ENCODE measurements at regions not wholly inside any gene's neighbourhood (a gene's known extent, or its start where the extent isn't known, plus 50 kb on each side); places are given as distances from the start of the nearest gene placed in this dataset.

DNA sequence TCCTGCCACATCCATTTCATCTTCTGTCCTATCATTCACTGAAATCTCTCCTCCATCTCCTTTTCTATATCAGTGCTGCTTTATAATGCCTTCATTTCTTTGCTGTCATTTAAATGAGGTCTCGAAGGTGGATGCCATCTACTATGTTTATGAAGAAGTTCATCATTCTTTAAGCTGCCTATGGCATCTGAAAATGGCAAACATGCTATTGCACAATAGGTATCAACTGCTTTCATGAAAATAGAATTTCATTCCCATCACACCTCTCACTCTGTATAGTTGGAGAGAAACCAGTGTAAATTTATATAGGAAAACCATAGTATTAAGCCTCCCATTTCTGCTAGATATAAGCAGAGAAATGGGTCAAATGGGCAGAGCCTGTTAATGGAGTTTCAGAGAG, 100.2 kb downstream of the FGF9 start:
- H3K27ac ChIP-seq = no peak overlapping the region
- TF ChIP-seq ZFX (IDR thresholded peaks at IDR 0.05; ENCODE audit: borderline replicate concordance) = no peak
- TF ChIP-seq, protein P1, sequence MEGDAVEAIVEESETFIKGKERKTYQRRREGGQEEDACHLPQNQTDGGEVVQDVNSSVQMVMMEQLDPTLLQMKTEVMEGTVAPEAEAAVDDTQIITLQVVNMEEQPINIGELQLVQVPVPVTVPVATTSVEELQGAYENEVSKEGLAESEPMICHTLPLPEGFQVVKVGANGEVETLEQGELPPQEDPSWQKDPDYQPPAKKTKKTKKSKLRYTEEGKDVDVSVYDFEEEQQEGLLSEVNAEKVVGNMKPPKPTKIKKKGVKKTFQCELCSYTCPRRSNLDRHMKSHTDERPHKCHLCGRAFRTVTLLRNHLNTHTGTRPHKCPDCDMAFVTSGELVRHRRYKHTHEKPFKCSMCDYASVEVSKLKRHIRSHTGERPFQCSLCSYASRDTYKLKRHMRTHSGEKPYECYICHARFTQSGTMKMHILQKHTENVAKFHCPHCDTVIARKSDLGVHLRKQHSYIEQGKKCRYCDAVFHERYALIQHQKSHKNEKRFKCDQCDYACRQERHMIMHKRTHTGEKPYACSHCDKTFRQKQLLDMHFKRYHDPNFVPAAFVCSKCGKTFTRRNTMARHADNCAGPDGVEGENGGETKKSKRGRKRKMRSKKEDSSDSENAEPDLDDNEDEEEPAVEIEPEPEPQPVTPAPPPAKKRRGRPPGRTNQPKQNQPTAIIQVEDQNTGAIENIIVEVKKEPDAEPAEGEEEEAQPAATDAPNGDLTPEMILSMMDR (IDR thresholded peaks at IDR 0.05) = no peak

DNA sequence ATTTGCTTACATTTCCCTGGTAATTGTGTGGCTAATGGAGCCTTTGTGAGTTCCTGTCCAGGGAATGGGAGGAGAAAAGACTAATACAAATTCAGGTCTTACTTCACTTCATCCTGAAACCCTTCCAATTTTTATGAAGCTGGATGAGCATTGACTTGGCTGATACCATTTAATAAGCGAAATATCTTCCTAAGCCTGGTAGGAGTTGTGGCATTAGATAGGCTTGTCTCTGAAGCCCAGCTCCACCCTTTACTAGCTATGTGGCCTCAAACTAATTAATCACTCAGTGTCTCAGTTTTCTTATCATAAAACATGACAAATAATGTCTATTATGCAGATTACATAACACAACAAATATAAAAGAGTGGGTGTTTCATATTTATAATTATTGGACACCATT, 106.3 kb downstream of the FGF9 start:
- no peak for TF ChIP-seq ZFX (IDR thresholded peaks at IDR 0.05; ENCODE audit: borderline replicate concordance)
- TF ChIP-seq, protein P1 (IDR thresholded peaks at IDR 0.05) = no peak
- no peak overlapping the region for H3K27ac ChIP-seq

DNA sequence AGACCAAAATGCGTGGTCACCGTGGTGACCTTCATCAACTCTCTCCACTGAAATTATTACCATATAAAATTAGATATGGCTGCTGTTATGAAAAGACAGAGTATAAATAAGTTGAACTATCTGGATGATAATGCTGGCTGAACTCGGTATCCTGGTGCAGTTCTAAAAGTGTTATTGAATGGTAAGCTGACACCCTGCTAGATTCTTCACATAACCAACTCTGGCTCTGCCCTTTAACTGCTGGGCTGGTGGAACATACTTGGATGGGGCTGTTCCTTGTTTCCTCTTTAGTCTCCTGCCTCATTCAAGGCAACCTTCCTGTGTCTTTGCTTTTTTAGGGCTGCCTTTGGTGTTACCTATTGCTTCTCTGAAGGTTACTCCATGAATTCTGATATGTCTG, 106.9 kb downstream of the FGF9 start:
- no peak overlapping the region for H3K27ac ChIP-seq
- TF ChIP-seq, protein P1 (IDR thresholded peaks at IDR 0.05) = no peak
- no peak for TF ChIP-seq ZFX (IDR thresholded peaks at IDR 0.05; ENCODE audit: borderline replicate concordance)

DNA sequence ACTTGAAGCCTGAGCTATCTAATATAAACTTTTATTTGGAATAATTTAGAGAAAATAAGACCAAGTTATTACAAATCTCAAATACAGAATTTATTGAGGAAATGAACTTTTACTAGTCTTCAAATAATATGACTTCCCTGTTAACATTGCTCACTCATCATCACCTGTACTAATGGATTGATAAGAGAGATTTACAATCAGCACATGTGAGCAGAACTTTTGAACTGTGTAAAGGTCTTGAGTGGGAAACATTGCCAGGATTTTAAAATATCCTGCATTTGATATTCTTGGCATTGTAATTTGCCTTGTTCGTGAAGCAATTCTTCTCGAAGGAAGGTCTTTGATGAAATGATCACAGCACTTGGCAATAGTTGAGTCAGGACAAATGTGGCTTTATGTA, 111.9 kb downstream of the FGF9 start:
- no peak overlapping the region for H3K27ac ChIP-seq
- TF ChIP-seq, protein P1 (IDR thresholded peaks at IDR 0.05) = no peak
- TF ChIP-seq ZFX (IDR thresholded peaks at IDR 0.05; ENCODE audit: borderline replicate concordance) = no peak

DNA sequence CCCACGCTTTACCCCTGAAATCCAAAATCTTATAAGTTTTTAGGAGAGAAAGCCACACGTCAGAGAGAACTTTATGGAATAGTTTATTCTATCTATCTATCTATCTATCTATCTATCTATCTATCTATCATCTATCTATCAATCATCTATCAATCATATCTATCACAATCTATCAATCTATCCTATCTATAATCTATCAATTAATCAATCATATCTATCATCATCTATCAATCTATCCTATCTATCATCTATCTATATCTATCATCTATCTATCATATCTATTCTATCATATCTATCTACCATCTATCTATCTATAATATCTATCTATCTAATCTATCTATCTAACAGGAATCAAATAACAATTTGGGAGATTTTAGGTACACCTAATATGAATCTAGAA, 115.1 kb downstream of the FGF9 start:
- TF ChIP-seq ZFX (IDR thresholded peaks at IDR 0.05; ENCODE audit: borderline replicate concordance) = no peak
- TF ChIP-seq, protein P1 (IDR thresholded peaks at IDR 0.05) = no peak
- H3K27ac ChIP-seq = no peak overlapping the region

DNA sequence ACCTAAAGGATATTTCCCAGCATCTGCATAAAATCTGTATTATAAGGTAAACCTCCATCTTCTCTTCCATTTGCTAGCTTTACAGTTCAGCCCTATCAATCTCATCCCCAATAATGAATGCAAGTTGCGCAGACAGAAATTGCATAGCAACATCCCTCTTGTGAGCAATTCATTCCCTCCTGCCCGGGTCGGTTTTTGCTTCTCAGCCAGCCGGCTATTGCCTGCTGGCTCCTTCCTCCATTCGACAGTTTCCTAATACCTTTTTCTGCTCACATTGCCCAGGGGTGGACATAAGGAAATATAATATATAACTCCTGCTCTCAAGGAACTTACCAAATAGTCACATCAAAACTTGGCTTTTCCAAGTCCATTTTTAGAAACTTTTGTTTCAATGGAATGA, 125.2 kb downstream of the FGF9 start:
- H3K27ac ChIP-seq = no peak overlapping the region
- no peak for TF ChIP-seq ZFX (IDR thresholded peaks at IDR 0.05; ENCODE audit: borderline replicate concordance)
- TF ChIP-seq, protein P1 (IDR thresholded peaks at IDR 0.05) = no peak

DNA sequence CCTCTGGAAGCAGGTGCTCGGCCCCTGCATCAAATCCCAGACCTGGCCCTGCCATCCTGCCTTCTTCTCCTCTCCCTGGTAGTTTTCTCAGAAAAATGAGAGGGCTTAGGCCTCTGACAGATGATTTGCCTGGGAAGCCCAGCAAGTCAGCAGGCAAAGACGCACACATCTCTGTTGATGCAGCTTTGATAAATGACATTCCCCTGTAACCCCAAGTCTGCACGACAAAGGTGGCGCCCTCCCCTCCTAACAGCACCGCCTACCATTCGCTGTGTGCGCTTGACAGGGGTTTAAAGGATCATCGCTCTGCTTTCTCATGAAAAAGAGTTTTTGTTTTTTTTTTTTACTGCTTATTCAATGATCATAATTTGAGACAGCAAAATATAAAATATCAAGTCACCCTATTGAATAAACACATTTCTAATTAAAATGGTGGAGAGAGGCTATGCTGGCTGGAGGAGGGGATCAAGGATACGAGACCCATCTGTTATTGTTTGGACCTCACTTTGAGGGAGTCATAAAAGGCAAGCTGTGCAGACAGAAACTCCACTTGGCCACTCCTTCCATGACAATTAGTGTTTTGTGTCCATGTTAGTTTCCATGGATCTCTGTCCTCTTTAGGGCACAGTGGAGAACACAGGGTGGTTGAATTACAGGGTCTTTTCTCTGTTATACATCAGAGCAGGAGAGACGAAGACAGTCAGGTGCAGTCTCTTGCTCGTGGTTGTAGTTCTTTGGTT, 126.1 kb downstream of the FGF9 start:
- TF ChIP-seq ZFX (IDR thresholded peaks at IDR 0.05; ENCODE audit: borderline replicate concordance) = no peak
- TF ChIP-seq, protein P1 (IDR thresholded peaks at IDR 0.05) = no peak
- no peak overlapping the region for H3K27ac ChIP-seq

All from 22Rv1 (cell line).